Thyroid gland (tissue), 4 donors: ENCODE measurements at regions not wholly inside any gene's neighbourhood (a gene's known extent, or its start where the extent isn't known, plus 50 kb on each side); places are given as distances from the start of the nearest gene placed in this dataset.

ENCODE experiments used
- CTCF ChIP-seq, 6 experiments: fragments of 200-600 bp in 3 of 6; fragments of 450-650 bp in 3 of 6; sonication (generic) in 3 of 6; IDR thresholded peaks; one replicate each; pipeline ENCODE4 v1.5.1; 2016 to 2019; ENCODE audit warnings: antibody characterized with exemption in 6 of 6, mild to moderate bottlenecking in 2 of 6, inconsistent platforms in 1 of 6, moderate library complexity in 1 of 6
- POLR2A ChIP-seq, 2 donors: fragments of 450-650 bp; IDR thresholded peaks; one replicate each; pipeline ENCODE4 v1.6.1; 2017; ENCODE audit warnings: antibody characterized with exemption in 2 of 2, mild to moderate bottlenecking in 2 of 2, moderate library complexity in 1 of 2

DNA sequence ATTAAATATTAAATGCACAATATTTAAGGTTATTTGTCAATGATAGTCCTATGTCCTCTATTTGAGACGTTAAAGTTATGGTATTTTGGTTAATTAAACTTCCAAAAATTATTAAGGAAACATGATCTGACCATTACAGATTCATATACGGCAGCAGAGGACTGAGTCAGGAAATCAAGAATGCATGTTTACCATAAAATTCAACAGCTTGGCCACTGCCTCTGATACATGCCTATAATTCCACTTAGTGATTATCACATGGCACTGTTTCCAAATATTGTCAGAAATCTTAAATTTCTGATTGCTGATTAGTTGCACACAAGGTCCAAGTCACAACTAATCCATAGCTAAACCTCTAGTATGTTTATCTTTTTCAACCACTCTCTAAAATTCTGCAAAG lies 232.2 kb upstream of the UGT8 start:
- TF ChIP-seq CTCF (IDR thresholded peaks at IDR 0.05) (no peak), POLR2A (IDR thresholded peaks at IDR 0.05) (no peak)
